ENCODE measurements at regions not wholly inside any gene's neighbourhood (a gene's known extent, or its start where the extent isn't known, plus 50 kb on each side); places are given as distances from the start of the nearest gene placed in this dataset.

GRCh38 chr4:15341733-15342300 lies 86.0 kb upstream of the C1QTNF7 start:
- DNase-seq (peak in 2 of 5 donors; percentile 61 to 69), FAIRE-seq (no peak)
- TF ChIP-seq CTCF (IDR thresholded peaks at IDR 0.05; ENCODE audit: borderline replicate concordance, extremely low read depth, insufficient read depth): no peak
- peaks cover 12 to 29% (median 23%) of the 10 kb centered on the region in 3 donors for H3K4me1 ChIP-seq (ENCODE audit: control insufficient read depth in 2 of 3, insufficient read depth in 2 of 3, low read depth in 1 of 3, low read length in 3 of 3)
- intact Hi-C loops (cut with DNase I): no loop called here
- no peak overlapping the region for H3K9ac ChIP-seq (ENCODE audit: low read length in 3 of 3)
- H3K27me3 ChIP-seq (ENCODE audit: control insufficient read depth, insufficient read depth, low read length): no peaks in the 10 kb centered on the region
- peak overlapping the region; percentile 43 to 44 for H3K27ac ChIP-seq (ENCODE audit: low read depth in 2 of 2, low read length in 2 of 2)
- H3K36me3 ChIP-seq (ENCODE audit: control insufficient read depth in 2 of 3, insufficient read depth in 3 of 3, low read length in 3 of 3): no peaks in the 10 kb centered on the region
- peak overlapping the region in 1 of 3 donors; percentile 29 for H3K4me3 ChIP-seq (ENCODE audit: low read length in 3 of 3)
- H3K9me3 ChIP-seq (ENCODE audit: control insufficient read depth in 2 of 3, insufficient read depth in 1 of 3, low read length in 3 of 3): no peaks in the 10 kb centered on the region

- Histone ChIP-seq H3K36me3 (ENCODE audit: control insufficient read depth in 2 of 3, insufficient read depth in 3 of 3, low read length in 3 of 3) (no peaks in the 10 kb centered on the region), H3K4me3 (ENCODE audit: low read length in 3 of 3) (no peak overlapping the region), H3K27ac (ENCODE audit: low read depth in 2 of 2, low read length in 2 of 2) (no peak overlapping the region), H3K9ac (ENCODE audit: low read length in 3 of 3) (no peak overlapping the region), H3K27me3 (ENCODE audit: control insufficient read depth, insufficient read depth, low read length) (no peaks in the 10 kb centered on the region), H3K9me3 (ENCODE audit: control insufficient read depth in 2 of 3, insufficient read depth in 1 of 3, low read length in 3 of 3) (no peaks in the 10 kb centered on the region), H3K4me1 (ENCODE audit: control insufficient read depth in 2 of 3, insufficient read depth in 2 of 3, low read depth in 1 of 3, low read length in 3 of 3) (peaks cover 12 to 29% (median 28%) of the 10 kb centered on the region in 3 donors)
- FAIRE-seq: no peak
- no peak for DNase-seq
- intact Hi-C loops (cut with DNase I): no loop called here
- no peak for TF ChIP-seq CTCF (IDR thresholded peaks at IDR 0.05; ENCODE audit: borderline replicate concordance, extremely low read depth, insufficient read depth)
Observed at GRCh38 chr4:15343000-15343399, 84.8 kb upstream of the C1QTNF7 start.

- DNase-seq (no peak), FAIRE-seq (no peak)
- Histone ChIP-seq H3K27ac (ENCODE audit: low read depth in 2 of 2, low read length in 2 of 2) (no peak overlapping the region), H3K4me3 (ENCODE audit: low read length in 3 of 3) (no peak overlapping the region), H3K36me3 (ENCODE audit: control insufficient read depth in 2 of 3, insufficient read depth in 3 of 3, low read length in 3 of 3) (no peaks in the 10 kb centered on the region), H3K9ac (ENCODE audit: low read length in 3 of 3) (no peak overlapping the region), H3K4me1 (ENCODE audit: control insufficient read depth in 2 of 3, insufficient read depth in 2 of 3, low read depth in 1 of 3, low read length in 3 of 3) (peaks cover 12 to 29% (median 28%) of the 10 kb centered on the region in 3 donors), H3K27me3 (ENCODE audit: control insufficient read depth, insufficient read depth, low read length) (no peaks in the 10 kb centered on the region), H3K9me3 (ENCODE audit: control insufficient read depth in 2 of 3, insufficient read depth in 1 of 3, low read length in 3 of 3) (no peaks in the 10 kb centered on the region)
- no peak for TF ChIP-seq CTCF (IDR thresholded peaks at IDR 0.05; ENCODE audit: borderline replicate concordance, extremely low read depth, insufficient read depth)
- intact Hi-C loops (cut with DNase I): no loop called here
Observed at GRCh38 chr4:15343581-15343980, 84.3 kb upstream of the C1QTNF7 start.

GRCh38 chr4:15344041-15344440 lies 83.8 kb upstream of the C1QTNF7 start:
- no peak overlapping the region for H3K4me3 ChIP-seq (ENCODE audit: low read length in 3 of 3)
- H3K9me3 ChIP-seq (ENCODE audit: control insufficient read depth in 2 of 3, insufficient read depth in 1 of 3, low read length in 3 of 3): no peaks in the 10 kb centered on the region
- intact Hi-C loops (cut with DNase I): no loop called here
- H3K36me3 ChIP-seq (ENCODE audit: control insufficient read depth in 2 of 3, insufficient read depth in 3 of 3, low read length in 3 of 3): no peaks in the 10 kb centered on the region
- DNase-seq (no peak), FAIRE-seq (no peak)
- H3K27ac ChIP-seq (ENCODE audit: low read depth in 2 of 2, low read length in 2 of 2): no peak overlapping the region
- no peak overlapping the region for H3K9ac ChIP-seq (ENCODE audit: low read length in 3 of 3)
- no peaks in the 10 kb centered on the region for H3K27me3 ChIP-seq (ENCODE audit: control insufficient read depth, insufficient read depth, low read length)
- H3K4me1 ChIP-seq (ENCODE audit: control insufficient read depth in 2 of 3, insufficient read depth in 2 of 3, low read depth in 1 of 3, low read length in 3 of 3): peaks cover 12 to 31% (median 28%) of the 10 kb centered on the region in 3 donors
- TF ChIP-seq CTCF (IDR thresholded peaks at IDR 0.05; ENCODE audit: borderline replicate concordance, extremely low read depth, insufficient read depth): no peak
